HuH-7.5 (cell line): ENCODE measurements at regions not wholly inside any gene's neighbourhood (a gene's known extent, or its start where the extent isn't known, plus 50 kb on each side); places are given as distances from the start of the nearest gene placed in this dataset.

ENCODE experiments used
- DNase-seq: peaks from one replicate; pipeline ENCODE4 v3.0.0; 2011; ENCODE audit warnings: low spot score

- DNase-seq, result no peak
These were observed 1438.8 kb downstream of the PCDH7 start for GRCh38 chr4:32158961-32159360.

DNA sequence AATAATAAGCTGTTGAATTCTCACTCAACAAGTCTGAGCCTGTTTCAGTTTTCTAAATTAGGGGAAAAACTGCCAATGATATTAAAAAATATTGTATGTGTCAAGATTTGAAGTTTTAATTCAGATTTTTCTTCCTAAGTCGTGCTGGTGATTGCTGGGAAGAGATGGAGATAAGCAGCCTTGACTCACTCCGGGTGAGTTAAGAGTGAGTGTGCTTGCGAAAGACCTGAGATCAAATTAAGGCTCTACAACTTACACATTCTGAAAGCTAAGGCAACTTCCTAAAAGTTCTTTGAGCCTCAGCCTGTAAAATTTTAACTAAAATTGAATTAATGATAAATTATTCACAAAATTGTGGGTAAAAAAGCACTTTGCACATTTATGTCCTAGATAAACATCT, 1441.2 kb downstream of the PCDH7 start:
- DNase-seq, result no peak

- no peak for DNase-seq
These were observed 1443.0 kb downstream of the PCDH7 start for GRCh38 chr4:32163125-32163524.

DNA sequence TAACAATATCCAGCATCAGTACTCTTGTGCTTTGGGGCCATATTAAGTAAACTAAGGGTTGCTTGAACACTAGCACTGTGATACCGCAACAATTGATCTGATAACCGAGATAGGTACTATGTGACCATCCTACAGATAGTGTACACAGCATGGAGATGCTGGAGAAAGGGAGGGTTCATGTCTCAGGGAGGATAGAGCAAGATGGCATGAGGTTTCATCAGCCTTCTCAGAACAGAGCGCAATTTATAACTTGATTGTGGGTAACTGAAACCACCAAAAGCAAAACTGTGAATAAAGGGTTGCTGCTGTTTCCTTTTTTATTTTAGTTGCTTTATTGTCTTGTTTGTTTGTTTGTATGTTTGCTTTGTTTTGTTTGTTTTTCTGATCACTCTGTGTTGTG, 1449.7 kb downstream of the PCDH7 start:
- DNase-seq, result no peak

- DNase-seq, result no peak
These were observed 1451.9 kb downstream of the PCDH7 start for GRCh38 chr4:32172086-32172485.

- no peak for DNase-seq
These were observed 1452.6 kb downstream of the PCDH7 start for GRCh38 chr4:32172761-32173160.

GRCh38 chr4:32180086-32180485, 1459.9 kb downstream of the PCDH7 start:
- DNase-seq, result no peak

GRCh38 chr4:32184186-32184585, 1464.0 kb downstream of the PCDH7 start:
- DNase-seq, result no peak

GRCh38 chr4:32189130-32189529, 1469.0 kb downstream of the PCDH7 start:
- no peak for DNase-seq

GRCh38 chr4:32189788-32190187, 1469.6 kb downstream of the PCDH7 start:
- no peak for DNase-seq

GRCh38 chr4:32191961-32192360, 1471.8 kb downstream of the PCDH7 start:
- no peak for DNase-seq

DNA sequence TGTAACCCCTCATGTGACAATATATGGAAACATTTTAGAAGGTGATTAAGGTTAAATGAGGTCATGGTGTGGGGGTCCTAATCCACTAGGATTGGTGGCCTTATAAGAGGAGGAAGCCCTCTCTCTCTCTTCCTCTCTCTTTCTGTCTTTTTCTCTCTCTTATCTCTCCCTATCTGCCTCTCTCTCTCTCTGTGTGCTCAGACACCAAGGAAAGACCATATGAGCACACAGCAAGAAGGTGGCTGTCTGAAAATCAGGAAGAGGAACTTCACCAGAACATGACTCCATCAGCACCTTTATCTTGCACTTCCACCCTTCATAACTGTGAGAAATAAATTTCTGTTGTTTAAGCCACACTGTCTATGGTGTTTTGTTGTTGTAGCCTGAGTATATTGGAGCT, 1472.2 kb downstream of the PCDH7 start:
- no peak for DNase-seq

GRCh38 chr4:32192991-32193390, 1472.8 kb downstream of the PCDH7 start:
- no peak for DNase-seq

GRCh38 chr4:32196950-32197688, 1477.0 kb downstream of the PCDH7 start:
- no peak for DNase-seq

DNA sequence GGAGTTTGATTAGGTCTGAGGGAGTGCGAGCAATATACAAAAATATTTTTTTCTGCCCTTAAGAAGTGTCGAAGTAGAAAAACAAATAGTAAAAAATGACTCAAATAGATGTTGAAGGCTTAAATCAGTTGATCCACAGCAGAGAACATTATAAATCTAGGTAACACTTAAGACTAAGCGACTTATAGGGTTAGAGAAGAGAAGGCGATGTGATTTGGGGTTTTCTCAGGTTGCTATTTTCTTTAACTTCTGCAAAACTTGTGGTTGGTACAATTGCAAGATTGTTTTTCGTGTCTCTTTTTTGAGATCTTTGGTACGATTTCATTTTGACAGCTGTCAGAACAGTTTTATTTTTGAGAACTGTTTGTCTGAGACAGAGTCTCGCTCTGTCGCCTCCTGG, 1479.5 kb downstream of the PCDH7 start:
- no peak for DNase-seq

DNA sequence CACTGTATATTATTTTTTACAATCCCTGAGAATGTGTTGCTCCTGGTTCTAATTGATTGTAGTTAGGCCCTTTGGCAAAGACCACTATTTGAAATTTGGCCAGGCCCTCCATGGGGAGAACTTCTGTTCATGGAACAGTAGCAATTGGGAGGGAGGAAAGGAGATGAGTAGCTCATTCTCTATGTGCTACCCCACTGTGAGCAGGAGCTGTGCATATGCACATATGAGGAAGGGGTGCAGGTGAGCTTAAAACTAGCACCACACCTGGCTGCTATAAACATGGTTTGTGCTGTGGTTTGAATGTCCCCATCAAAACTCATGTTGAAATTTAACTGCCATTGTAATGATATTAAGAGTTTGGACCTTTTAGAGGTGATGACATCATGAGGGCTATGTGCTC, 1483.2 kb downstream of the PCDH7 start:
- DNase-seq, result no peak

DNA sequence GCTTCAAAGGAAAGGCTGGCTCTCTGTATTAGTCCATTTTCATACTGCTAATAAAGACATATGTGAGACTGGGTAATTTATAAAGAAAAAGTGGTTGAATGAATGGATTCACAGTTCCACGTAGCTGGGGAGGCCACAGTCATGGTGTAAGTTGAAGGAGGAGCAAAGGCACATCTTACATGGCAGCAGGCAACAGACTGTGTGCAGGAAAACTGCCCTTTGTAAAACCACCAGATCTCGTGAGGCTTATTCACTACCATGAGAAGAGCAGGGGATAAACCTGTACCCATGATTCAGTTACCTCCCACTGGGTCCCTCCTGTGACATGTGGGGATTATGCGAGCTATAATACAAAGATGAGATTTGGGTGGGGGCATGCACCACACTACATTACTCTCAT, 1486.6 kb downstream of the PCDH7 start:
- DNase-seq, result no peak

GRCh38 chr4:32207456-32207855, 1487.3 kb downstream of the PCDH7 start:
- DNase-seq, result no peak

DNA sequence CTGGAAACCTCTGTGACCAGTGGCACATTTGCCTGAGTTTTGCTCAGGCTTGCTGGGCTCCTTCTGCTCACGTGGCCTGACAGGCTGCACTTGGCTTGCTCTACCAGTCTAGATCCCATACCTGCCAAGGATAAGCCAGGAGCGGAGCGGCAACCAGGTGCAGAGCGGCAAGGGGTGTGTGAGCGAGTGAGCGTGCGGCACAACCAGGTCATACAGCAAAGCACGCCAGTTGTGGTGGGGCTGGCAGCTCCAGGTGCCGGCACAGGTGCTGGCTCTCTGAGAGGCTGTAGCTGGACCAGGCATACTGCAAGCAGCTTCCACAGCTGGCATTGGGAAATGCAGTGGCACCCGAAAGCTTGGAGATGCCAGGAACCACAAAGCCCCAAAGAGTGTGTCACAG, 1495.1 kb downstream of the PCDH7 start:
- DNase-seq, result no peak

- no peak for DNase-seq
These were observed 1496.3 kb downstream of the PCDH7 start for GRCh38 chr4:32216502-32216901.

GRCh38 chr4:32219306-32220075, 1499.3 kb downstream of the PCDH7 start:
- no peak for DNase-seq

- DNase-seq, result no peak
These were observed 1506.0 kb downstream of the PCDH7 start for GRCh38 chr4:32226204-32226603.

GRCh38 chr4:32226733-32227132, 1506.6 kb downstream of the PCDH7 start:
- no peak for DNase-seq

- no peak for DNase-seq
These were observed 1523.8 kb downstream of the PCDH7 start for GRCh38 chr4:32243926-32244325.
